Activated gamma-delta T cell (primary cell): ENCODE measurements at regions not wholly inside any gene's neighbourhood (a gene's known extent, or its start where the extent isn't known, plus 50 kb on each side); places are given as distances from the start of the nearest gene placed in this dataset.
"Not testable (repeated sequence)": the region's sequence is repeated elsewhere in the genome, so short reads cannot be mapped to it uniquely, and the experiment has no call there.

Experiments used
- DNase-seq: peaks from one replicate; lab custom pipeline; 2025; lab: John Stamatoyannopoulos, UW

- no peak for DNase-seq
These were observed 284.0 kb upstream of the PMFBP1 start for GRCh38 chr16:72455743-72456659.

- DNase-seq: not testable (repeated sequence)
These were observed 281.9 kb upstream of the PMFBP1 start for GRCh38 chr16:72453856-72454255.

- DNase-seq: no peak
These were observed 272.7 kb upstream of the PMFBP1 start for GRCh38 chr16:72444696-72445095.

- no peak for DNase-seq
These were observed 271.9 kb upstream of the PMFBP1 start for GRCh38 chr16:72443809-72444208.

GRCh38 chr16:72442385-72443158 is 270.6 kb upstream of the PMFBP1 start:
- no peak for DNase-seq

GRCh38 chr16:72437891-72438290 is 265.9 kb upstream of the PMFBP1 start:
- no peak for DNase-seq

GRCh38 chr16:72434159-72434558 is 262.2 kb upstream of the PMFBP1 start:
- no peak for DNase-seq

GRCh38 chr16:72430121-72430520 is 258.2 kb upstream of the PMFBP1 start:
- no peak for DNase-seq

GRCh38 chr16:72429671-72430081 is 257.7 kb upstream of the PMFBP1 start:
- no peak for DNase-seq

GRCh38 chr16:72428681-72429376 is 256.9 kb upstream of the PMFBP1 start:
- no peak for DNase-seq

- no peak for DNase-seq
These were observed 255.9 kb upstream of the PMFBP1 start for GRCh38 chr16:72427783-72428331.

- no peak for DNase-seq
These were observed 255.3 kb upstream of the PMFBP1 start for GRCh38 chr16:72427051-72427782.

- DNase-seq: no peak
These were observed 254.4 kb upstream of the PMFBP1 start for GRCh38 chr16:72426386-72426785.

GRCh38 chr16:72425571-72426341 is 253.8 kb upstream of the PMFBP1 start:
- DNase-seq: no peak

GRCh38 chr16:72424757-72425156 is 252.8 kb upstream of the PMFBP1 start:
- DNase-seq: no peak

- no peak for DNase-seq
These were observed 250.4 kb upstream of the PMFBP1 start for GRCh38 chr16:72422308-72422897.

GRCh38 chr16:72419638-72420037 is 247.7 kb upstream of the PMFBP1 start:
- DNase-seq: no peak

GRCh38 chr16:72415379-72415778 is 243.4 kb upstream of the PMFBP1 start:
- DNase-seq: no peak

GRCh38 chr16:72410492-72410891 is 238.5 kb upstream of the PMFBP1 start:
- DNase-seq: no peak

- no peak for DNase-seq
These were observed 237.5 kb upstream of the PMFBP1 start for GRCh38 chr16:72409423-72409822.
